LNCaP clone FGC (cell line): ENCODE measurements at regions not wholly inside any gene's neighbourhood (a gene's known extent, or its start where the extent isn't known, plus 50 kb on each side); places are given as distances from the start of the nearest gene placed in this dataset.

ENCODE experiments used
- DNase-seq: peaks from one replicate; pipeline ENCODE4 v3.0.0-alpha.2; 2011; ENCODE audit warnings: low read depth
- H3K4me3 ChIP-seq: 2 replicates; pipeline ENCODE4 v1.5.1; 2011; ENCODE audit warnings: mild to moderate bottlenecking, low read depth, low read length, control low read depth
- CTCF ChIP-seq: IDR thresholded peaks from 2 replicates; pipeline ENCODE4 v1.5.1; 2012; ENCODE audit warnings: mild to moderate bottlenecking; ENCODE audit not compliant: control insufficient read depth, insufficient read depth; ENCODE audit errors: extremely low read depth

- no peak for TF ChIP-seq CTCF
- DNase-seq = no peak
- no peak overlapping the region for H3K4me3 ChIP-seq
Measured at GRCh38 chr12:98329589-98329988, 185.8 kb upstream of the TMPO start.

GRCh38 chr12:98332642-98333041, 182.7 kb upstream of the TMPO start:
- no peak for TF ChIP-seq CTCF
- no peak for DNase-seq
- H3K4me3 ChIP-seq = no peak overlapping the region

GRCh38 chr12:98334768-98335167, 180.6 kb upstream of the TMPO start:
- H3K4me3 ChIP-seq = no peak overlapping the region
- no peak for TF ChIP-seq CTCF
- DNase-seq = no peak

GRCh38 chr12:98341026-98341425, 174.4 kb upstream of the TMPO start:
- DNase-seq = no peak
- no peak overlapping the region for H3K4me3 ChIP-seq
- TF ChIP-seq CTCF = no peak

- no peak for DNase-seq
- no peak overlapping the region for H3K4me3 ChIP-seq
- TF ChIP-seq CTCF = no peak
Measured at GRCh38 chr12:98341732-98342131, 173.7 kb upstream of the TMPO start.

GRCh38 chr12:98343002-98343567, 172.3 kb upstream of the TMPO start:
- no peak overlapping the region for H3K4me3 ChIP-seq
- TF ChIP-seq CTCF = no peak
- DNase-seq = no peak
